ENCODE measurements at regions not wholly inside any gene's neighbourhood (a gene's known extent, or its start where the extent isn't known, plus 50 kb on each side); places are given as distances from the start of the nearest gene placed in this dataset.

DNA sequence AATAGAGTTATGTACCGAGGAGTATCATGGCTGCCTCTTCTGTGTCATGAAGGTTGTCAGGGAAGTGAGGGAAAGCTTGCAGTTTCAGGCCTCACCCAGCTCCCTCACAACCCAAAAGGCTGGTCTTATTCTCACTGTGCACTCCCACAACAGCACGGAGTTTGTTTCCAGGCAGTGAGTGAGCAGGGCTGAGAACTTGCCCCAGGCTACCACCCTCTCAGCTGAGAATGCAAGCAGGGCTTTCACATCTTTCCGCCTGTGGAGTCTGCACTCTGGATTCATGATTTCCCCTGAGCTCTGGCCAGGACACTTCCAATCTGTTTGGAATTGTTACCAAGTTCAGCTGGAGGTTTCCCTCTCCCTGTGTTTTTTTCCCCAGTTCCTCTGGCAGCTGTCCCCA lies 2284.7 kb upstream of the PCDH20 start:
- no peak for TF ChIP-seq CTCF (conservative IDR thresholded peaks at IDR 0.05)
- no peak for TF ChIP-seq ZFX (IDR thresholded peaks at IDR 0.05)

Data from C4-2B (cell line).